NT2/D1 (cell line): ENCODE measurements at regions not wholly inside any gene's neighbourhood (a gene's known extent, or its start where the extent isn't known, plus 50 kb on each side); places are given as distances from the start of the nearest gene placed in this dataset.

ENCODE experiments used
- DNase-seq: peaks from one replicate; pipeline ENCODE4 v3.0.0-alpha.2; 2011; ENCODE audit warnings: low read depth, low spot score
- H3K27me3 ChIP-seq: 2 replicates; pipeline ENCODE4 v1.6.0; 2011; ENCODE audit warnings: mild to moderate bottlenecking; ENCODE audit not compliant: insufficient read length, insufficient read depth
- H3K36me3 ChIP-seq: 2 replicates; pipeline ENCODE4 v1.6.1; 2011; ENCODE audit warnings: mild to moderate bottlenecking, low read length, mixed read lengths; ENCODE audit not compliant: insufficient read depth, insufficient read length
- H3K4me1 ChIP-seq: 2 replicates; pipeline ENCODE4 v1.5.1; 2011; ENCODE audit not compliant: insufficient read depth, insufficient read length
- H3K4me3 ChIP-seq: 2 replicates; pipeline ENCODE4 v1.5.1; 2011; ENCODE audit warnings: low read depth; ENCODE audit not compliant: insufficient read length
- H3K9ac ChIP-seq: 2 replicates; pipeline ENCODE4 v1.6.0; 2011; ENCODE audit warnings: low read depth; ENCODE audit not compliant: insufficient read length
- H3K9me3 ChIP-seq: 2 replicates; pipeline ENCODE4 v1.5.1; 2011; ENCODE audit warnings: mild to moderate bottlenecking, low read length; ENCODE audit not compliant: insufficient read depth
- SUZ12 ChIP-seq: IDR thresholded peaks from 2 replicates; pipeline ENCODE4 v1.6.1; 2011; ENCODE audit not compliant: insufficient read length, insufficient read depth; ENCODE audit errors: extremely low read depth
- YY1 ChIP-seq: IDR thresholded peaks from 2 replicates; pipeline ENCODE4 v1.6.1; 2011; ENCODE audit not compliant: insufficient read length, insufficient read depth
- ZNF274 ChIP-seq: IDR thresholded peaks from 2 replicates; pipeline ENCODE4 v1.6.1; 2011; ENCODE audit warnings: mild to moderate bottlenecking, low read depth, low read length

GRCh38 chr5:104062621-104063377 is 500.2 kb upstream of the NUDT12 start:
- Histone ChIP-seq H3K4me3 (no peak overlapping the region), H3K27me3 (no peaks in the 10 kb centered on the region), H3K9ac (no peak overlapping the region), H3K9me3 (no peaks in the 10 kb centered on the region; the same call in 1 of the 2 replicates), H3K4me1 (no peaks in the 10 kb centered on the region), H3K36me3 (no peaks in the 10 kb centered on the region)
- TF ChIP-seq YY1 (no peak), SUZ12 (no peak), ZNF274 (no peak)
- no peak for DNase-seq

- no peaks in the 10 kb centered on the region for H3K27me3 ChIP-seq
- DNase-seq: no peak
- H3K36me3 ChIP-seq: no peaks in the 10 kb centered on the region
- no peaks in the 10 kb centered on the region; the same call in 1 of the 2 replicates for H3K9me3 ChIP-seq
- no peak overlapping the region for H3K9ac ChIP-seq
- TF ChIP-seq SUZ12 (no peak), YY1 (no peak), ZNF274 (no peak)
- no peaks in the 10 kb centered on the region for H3K4me1 ChIP-seq
- H3K4me3 ChIP-seq: no peak overlapping the region
Measured at GRCh38 chr5:104061707-104062106, 499.1 kb upstream of the NUDT12 start.

- H3K9me3 ChIP-seq: no peaks in the 10 kb centered on the region
- TF ChIP-seq YY1: no peak
- no peak for TF ChIP-seq SUZ12
- no peak for TF ChIP-seq ZNF274
- no peaks in the 10 kb centered on the region for H3K27me3 ChIP-seq
- no peak overlapping the region for H3K4me3 ChIP-seq
- H3K4me1 ChIP-seq: no peaks in the 10 kb centered on the region
- no peak for DNase-seq
- H3K36me3 ChIP-seq: no peaks in the 10 kb centered on the region
- no peak overlapping the region for H3K9ac ChIP-seq
Measured at GRCh38 chr5:104053353-104053649, 490.7 kb upstream of the NUDT12 start.

- TF ChIP-seq SUZ12: no peak
- TF ChIP-seq YY1: no peak
- TF ChIP-seq ZNF274: no peak
- DNase-seq: no peak
- Histone ChIP-seq H3K9ac (no peak overlapping the region), H3K4me1 (no peaks in the 10 kb centered on the region), H3K4me3 (no peak overlapping the region), H3K27me3 (no peaks in the 10 kb centered on the region), H3K9me3 (no peaks in the 10 kb centered on the region), H3K36me3 (no peaks in the 10 kb centered on the region)
Measured at GRCh38 chr5:104052558-104053352, 490.2 kb upstream of the NUDT12 start.

GRCh38 chr5:104050436-104050835 is 487.8 kb upstream of the NUDT12 start:
- TF ChIP-seq ZNF274: no peak
- no peak for TF ChIP-seq YY1
- TF ChIP-seq SUZ12: no peak
- H3K4me1 ChIP-seq: no peaks in the 10 kb centered on the region
- no peak overlapping the region for H3K9ac ChIP-seq
- no peak overlapping the region for H3K4me3 ChIP-seq
- H3K9me3 ChIP-seq: no peaks in the 10 kb centered on the region
- no peaks in the 10 kb centered on the region for H3K27me3 ChIP-seq
- no peaks in the 10 kb centered on the region for H3K36me3 ChIP-seq
- DNase-seq: no peak

GRCh38 chr5:104049752-104050151 is 487.2 kb upstream of the NUDT12 start:
- TF ChIP-seq ZNF274 (no peak), SUZ12 (no peak), YY1 (no peak)

GRCh38 chr5:104048231-104048630 is 485.6 kb upstream of the NUDT12 start:
- TF ChIP-seq ZNF274 (no peak), YY1 (no peak), SUZ12 (no peak)
- no peak for DNase-seq
- Histone ChIP-seq H3K9ac (no peak overlapping the region), H3K4me3 (no peak overlapping the region), H3K4me1 (no peaks in the 10 kb centered on the region), H3K36me3 (no peaks in the 10 kb centered on the region), H3K27me3 (no peaks in the 10 kb centered on the region), H3K9me3 (no peaks in the 10 kb centered on the region)

More at GRCh38 chr5:104049752-104050151, 487.2 kb upstream of the NUDT12 start:
- no peaks in the 10 kb centered on the region for H3K9me3 ChIP-seq
- H3K4me1 ChIP-seq: no peaks in the 10 kb centered on the region
- H3K4me3 ChIP-seq: no peak overlapping the region
- no peaks in the 10 kb centered on the region for H3K27me3 ChIP-seq
- H3K36me3 ChIP-seq: no peaks in the 10 kb centered on the region
- DNase-seq: no peak
- no peak overlapping the region for H3K9ac ChIP-seq
